GM23338 (cell line): ENCODE measurements at regions not wholly inside any gene's neighbourhood (a gene's known extent, or its start where the extent isn't known, plus 50 kb on each side); places are given as distances from the start of the nearest gene placed in this dataset.

Experiments
- ATAC-seq: fragments of 200-7000 bp; cut with Tn5 transposase; 3 replicates; pipeline ENCODE4 v1.9.1; 2020
- DNase-seq: peaks from one replicate; pipeline ENCODE4 v3.0.0-alpha.2; 2015; ENCODE audit warnings: low spot score
- H2AFZ ChIP-seq: fragments of 200-600 bp; sonication (generic); 2 replicates; pipeline ENCODE4 v1.8.0; 2016; ENCODE audit warnings: antibody characterized with exemption, mild to moderate bottlenecking, moderate library complexity
- H3F3A ChIP-seq: fragments of 200-600 bp; sonication (generic); replicated peaks from 2 replicates; pipeline ENCODE4 v1.8.0; 2017; ENCODE audit warnings: antibody characterized with exemption, mixed run types, low read depth
- H3K27ac ChIP-seq: fragments of 200-600 bp; sonication (generic); 2 replicates; pipeline ENCODE4 v1.6.1; 2016; ENCODE audit warnings: low read depth
- H3K27me3 ChIP-seq: fragments of 200-600 bp; sonication (generic); 2 replicates; pipeline ENCODE4 v1.8.0; 2016; ENCODE audit warnings: mild to moderate bottlenecking, mixed run types, moderate library complexity; ENCODE audit not compliant: insufficient read depth
- H3K36me3 ChIP-seq: fragments of 200-600 bp; sonication (generic); 2 replicates; pipeline ENCODE4 v1.8.0; 2016; ENCODE audit warnings: mild to moderate bottlenecking; ENCODE audit not compliant: insufficient read depth
- H3K4me1 ChIP-seq: fragments of 200-600 bp; sonication (generic); 2 replicates; pipeline ENCODE4 v1.8.0; 2016; ENCODE audit warnings: mild to moderate bottlenecking, moderate library complexity; ENCODE audit not compliant: insufficient read depth
- H3K4me2 ChIP-seq: fragments of 200-600 bp; sonication (generic); 2 replicates; pipeline ENCODE4 v1.7.1; 2017; ENCODE audit warnings: mixed run types
- H3K4me3 ChIP-seq: fragments of 200-600 bp; sonication (generic); 2 replicates; pipeline ENCODE4 v1.6.1; 2016; ENCODE audit warnings: mixed run types
- H3K79me2 ChIP-seq: fragments of 200-600 bp; sonication (generic); replicated peaks from 2 replicates; pipeline ENCODE4 v1.8.0; 2017; ENCODE audit warnings: mild to moderate bottlenecking; ENCODE audit not compliant: insufficient read depth
- H3K9me2 ChIP-seq: fragments of 200-600 bp; sonication (generic); 2 replicates; pipeline ENCODE4 v1.8.0; 2017; ENCODE audit not compliant: insufficient read depth
- H4K20me1 ChIP-seq: fragments of 200-600 bp; sonication (generic); replicated peaks from 2 replicates; pipeline ENCODE4 v1.8.0; 2017; ENCODE audit warnings: mild to moderate bottlenecking; ENCODE audit not compliant: insufficient read depth
- H3K27ac Mint-ChIP-seq: 2 replicates; pipeline ENCODE4 v1.8.0; 2020; ENCODE audit warnings: inconsistent platforms, mild to moderate bottlenecking, moderate library complexity, mixed read lengths
- H3K27me3 Mint-ChIP-seq: 3 replicates; pipeline ENCODE4 v1.8.0; 2022; ENCODE audit warnings: low read depth, mild to moderate bottlenecking, moderate library complexity, mixed read lengths, inconsistent platforms; ENCODE audit not compliant: insufficient read depth, poor library complexity
- H3K36me3 Mint-ChIP-seq: 3 replicates; pipeline ENCODE4 v1.8.0; 2021; ENCODE audit warnings: low read depth, mild to moderate bottlenecking, inconsistent platforms, moderate library complexity, mixed read lengths
- H3K4me1 Mint-ChIP-seq: 3 replicates; pipeline ENCODE4 v1.8.0; 2020; ENCODE audit warnings: mild to moderate bottlenecking, inconsistent platforms, mixed read lengths
- H3K4me3 Mint-ChIP-seq: 3 replicates; pipeline ENCODE4 v1.8.0; 2021; ENCODE audit warnings: moderate library complexity, mild to moderate bottlenecking, inconsistent platforms, mixed read lengths
- H3K9me3 Mint-ChIP-seq: 3 replicates; pipeline ENCODE4 v1.8.0; 2020; ENCODE audit warnings: moderate library complexity, mild to moderate bottlenecking, inconsistent platforms, mixed read lengths
- EZH2 ChIP-seq: fragments of 200-600 bp; sonication (generic); IDR thresholded peaks from one replicate; pipeline ENCODE4 v1.8.0; 2017; ENCODE audit warnings: antibody characterized with exemption, mild to moderate bottlenecking, low read depth; ENCODE audit not compliant: unreplicated experiment
- EZH2phosphoT487 ChIP-seq: fragments of 200-600 bp; sonication (generic); IDR thresholded peaks from one replicate; pipeline ENCODE4 v1.8.1; 2018; ENCODE audit warnings: antibody characterized with exemption; ENCODE audit not compliant: unreplicated experiment
- POLR2AphosphoS5 ChIP-seq: IDR thresholded peaks from 2 replicates; pipeline ENCODE4 v1.6.1; 2016; ENCODE audit warnings: antibody characterized with exemption, low read depth
- STAT1 ChIP-seq: IDR thresholded peaks from one replicate; pipeline ENCODE4 v1.6.1; 2016; ENCODE audit warnings: antibody characterized with exemption; ENCODE audit not compliant: unreplicated experiment
- ZNF331 ChIP-seq: fragments of 250-450 bp; sonication (Bioruptor Pico); IDR thresholded peaks from 2 replicates; pipeline ENCODE4 v1.5.0; 2020; ENCODE audit warnings: low read depth, mild to moderate bottlenecking, moderate library complexity
- TF ChIP-seq, protein P1 (sequence below): IDR thresholded peaks from one replicate; pipeline ENCODE4 v1.6.1; 2018; ENCODE audit warnings: antibody characterized with exemption; ENCODE audit not compliant: unreplicated experiment
- TF ChIP-seq, protein P2 (sequence below): fragments of 250-450 bp; sonication (Bioruptor Pico); IDR thresholded peaks from 2 replicates; pipeline ENCODE4 v1.5.0; 2020; ENCODE audit warnings: mild to moderate bottlenecking, moderate library complexity
- TF ChIP-seq, protein P3 (sequence below): IDR thresholded peaks from 2 replicates; pipeline ENCODE4 v1.6.1; 2016; ENCODE audit warnings: antibody characterized with exemption
- TF ChIP-seq, protein P4 (sequence below), 2 experiments: fragments of 200-600 bp in 1 of 2; sonication (generic) in 1 of 2; conservative IDR thresholded peaks; 2 replicates each; pipeline versions ENCODE4 v1.5.1 to v1.6.1; 2016 to 2017; ENCODE audit warnings: antibody characterized with exemption in 2 of 2, low read depth in 2 of 2, mild to moderate bottlenecking in 2 of 2, moderate library complexity in 1 of 2

DNA sequence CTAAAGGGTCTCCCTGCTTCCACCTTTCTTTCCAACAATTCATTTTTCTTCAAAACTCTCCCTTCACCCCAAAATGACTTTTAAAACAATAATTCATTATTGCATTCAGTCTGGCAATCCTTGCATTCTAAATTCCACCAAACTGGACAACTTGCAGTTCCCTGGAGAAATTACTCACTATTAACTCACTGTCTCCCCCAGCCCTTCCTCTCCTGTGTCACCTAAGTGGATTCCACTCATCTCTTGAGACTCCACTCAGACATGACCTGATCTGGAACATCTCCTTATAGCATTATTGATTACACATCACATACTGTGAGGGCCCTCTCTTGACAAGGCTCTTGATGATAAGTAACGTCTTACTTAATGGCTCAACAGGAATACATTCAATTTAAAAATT is 257.1 kb downstream of the BRINP2 start:
- Histone ChIP-seq H3K79me2 (no peaks in the 10 kb centered on the region), H3K4me2 (no peak overlapping the region), H3F3A (no peaks in the 10 kb centered on the region), H2AFZ (no peak overlapping the region), H3K4me3 (no peak overlapping the region), H3K27ac (no peak overlapping the region), H4K20me1 (no peaks in the 10 kb centered on the region), H3K36me3 (no peaks in the 10 kb centered on the region), H3K27me3 (no peaks in the 10 kb centered on the region), H3K9me2 (no peaks in the 10 kb centered on the region), H3K4me1 (no peaks in the 10 kb centered on the region)
- no peaks in the 10 kb centered on the region; the same call in 2 of the 3 replicates for H3K4me1 Mint-ChIP-seq
- H3K36me3 Mint-ChIP-seq: no peaks in the 10 kb centered on the region
- H3K9me3 Mint-ChIP-seq: no peaks in the 10 kb centered on the region
- H3K27me3 Mint-ChIP-seq: no peaks in the 10 kb centered on the region
- DNase-seq: no peak
- ATAC-seq: no peak
- no peak overlapping the region for H3K4me3 Mint-ChIP-seq
- no peak overlapping the region for H3K27ac Mint-ChIP-seq
- TF ChIP-seq, protein P1, sequence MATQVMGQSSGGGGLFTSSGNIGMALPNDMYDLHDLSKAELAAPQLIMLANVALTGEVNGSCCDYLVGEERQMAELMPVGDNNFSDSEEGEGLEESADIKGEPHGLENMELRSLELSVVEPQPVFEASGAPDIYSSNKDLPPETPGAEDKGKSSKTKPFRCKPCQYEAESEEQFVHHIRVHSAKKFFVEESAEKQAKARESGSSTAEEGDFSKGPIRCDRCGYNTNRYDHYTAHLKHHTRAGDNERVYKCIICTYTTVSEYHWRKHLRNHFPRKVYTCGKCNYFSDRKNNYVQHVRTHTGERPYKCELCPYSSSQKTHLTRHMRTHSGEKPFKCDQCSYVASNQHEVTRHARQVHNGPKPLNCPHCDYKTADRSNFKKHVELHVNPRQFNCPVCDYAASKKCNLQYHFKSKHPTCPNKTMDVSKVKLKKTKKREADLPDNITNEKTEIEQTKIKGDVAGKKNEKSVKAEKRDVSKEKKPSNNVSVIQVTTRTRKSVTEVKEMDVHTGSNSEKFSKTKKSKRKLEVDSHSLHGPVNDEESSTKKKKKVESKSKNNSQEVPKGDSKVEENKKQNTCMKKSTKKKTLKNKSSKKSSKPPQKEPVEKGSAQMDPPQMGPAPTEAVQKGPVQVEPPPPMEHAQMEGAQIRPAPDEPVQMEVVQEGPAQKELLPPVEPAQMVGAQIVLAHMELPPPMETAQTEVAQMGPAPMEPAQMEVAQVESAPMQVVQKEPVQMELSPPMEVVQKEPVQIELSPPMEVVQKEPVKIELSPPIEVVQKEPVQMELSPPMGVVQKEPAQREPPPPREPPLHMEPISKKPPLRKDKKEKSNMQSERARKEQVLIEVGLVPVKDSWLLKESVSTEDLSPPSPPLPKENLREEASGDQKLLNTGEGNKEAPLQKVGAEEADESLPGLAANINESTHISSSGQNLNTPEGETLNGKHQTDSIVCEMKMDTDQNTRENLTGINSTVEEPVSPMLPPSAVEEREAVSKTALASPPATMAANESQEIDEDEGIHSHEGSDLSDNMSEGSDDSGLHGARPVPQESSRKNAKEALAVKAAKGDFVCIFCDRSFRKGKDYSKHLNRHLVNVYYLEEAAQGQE: no peak
- TF ChIP-seq POLR2AphosphoS5 (no peak), EZH2phosphoT487 (no peak), ZNF331 (CRISPR knock-in tag) (no peak), EZH2 (no peak), STAT1 (no peak)
- TF ChIP-seq, protein P2, sequence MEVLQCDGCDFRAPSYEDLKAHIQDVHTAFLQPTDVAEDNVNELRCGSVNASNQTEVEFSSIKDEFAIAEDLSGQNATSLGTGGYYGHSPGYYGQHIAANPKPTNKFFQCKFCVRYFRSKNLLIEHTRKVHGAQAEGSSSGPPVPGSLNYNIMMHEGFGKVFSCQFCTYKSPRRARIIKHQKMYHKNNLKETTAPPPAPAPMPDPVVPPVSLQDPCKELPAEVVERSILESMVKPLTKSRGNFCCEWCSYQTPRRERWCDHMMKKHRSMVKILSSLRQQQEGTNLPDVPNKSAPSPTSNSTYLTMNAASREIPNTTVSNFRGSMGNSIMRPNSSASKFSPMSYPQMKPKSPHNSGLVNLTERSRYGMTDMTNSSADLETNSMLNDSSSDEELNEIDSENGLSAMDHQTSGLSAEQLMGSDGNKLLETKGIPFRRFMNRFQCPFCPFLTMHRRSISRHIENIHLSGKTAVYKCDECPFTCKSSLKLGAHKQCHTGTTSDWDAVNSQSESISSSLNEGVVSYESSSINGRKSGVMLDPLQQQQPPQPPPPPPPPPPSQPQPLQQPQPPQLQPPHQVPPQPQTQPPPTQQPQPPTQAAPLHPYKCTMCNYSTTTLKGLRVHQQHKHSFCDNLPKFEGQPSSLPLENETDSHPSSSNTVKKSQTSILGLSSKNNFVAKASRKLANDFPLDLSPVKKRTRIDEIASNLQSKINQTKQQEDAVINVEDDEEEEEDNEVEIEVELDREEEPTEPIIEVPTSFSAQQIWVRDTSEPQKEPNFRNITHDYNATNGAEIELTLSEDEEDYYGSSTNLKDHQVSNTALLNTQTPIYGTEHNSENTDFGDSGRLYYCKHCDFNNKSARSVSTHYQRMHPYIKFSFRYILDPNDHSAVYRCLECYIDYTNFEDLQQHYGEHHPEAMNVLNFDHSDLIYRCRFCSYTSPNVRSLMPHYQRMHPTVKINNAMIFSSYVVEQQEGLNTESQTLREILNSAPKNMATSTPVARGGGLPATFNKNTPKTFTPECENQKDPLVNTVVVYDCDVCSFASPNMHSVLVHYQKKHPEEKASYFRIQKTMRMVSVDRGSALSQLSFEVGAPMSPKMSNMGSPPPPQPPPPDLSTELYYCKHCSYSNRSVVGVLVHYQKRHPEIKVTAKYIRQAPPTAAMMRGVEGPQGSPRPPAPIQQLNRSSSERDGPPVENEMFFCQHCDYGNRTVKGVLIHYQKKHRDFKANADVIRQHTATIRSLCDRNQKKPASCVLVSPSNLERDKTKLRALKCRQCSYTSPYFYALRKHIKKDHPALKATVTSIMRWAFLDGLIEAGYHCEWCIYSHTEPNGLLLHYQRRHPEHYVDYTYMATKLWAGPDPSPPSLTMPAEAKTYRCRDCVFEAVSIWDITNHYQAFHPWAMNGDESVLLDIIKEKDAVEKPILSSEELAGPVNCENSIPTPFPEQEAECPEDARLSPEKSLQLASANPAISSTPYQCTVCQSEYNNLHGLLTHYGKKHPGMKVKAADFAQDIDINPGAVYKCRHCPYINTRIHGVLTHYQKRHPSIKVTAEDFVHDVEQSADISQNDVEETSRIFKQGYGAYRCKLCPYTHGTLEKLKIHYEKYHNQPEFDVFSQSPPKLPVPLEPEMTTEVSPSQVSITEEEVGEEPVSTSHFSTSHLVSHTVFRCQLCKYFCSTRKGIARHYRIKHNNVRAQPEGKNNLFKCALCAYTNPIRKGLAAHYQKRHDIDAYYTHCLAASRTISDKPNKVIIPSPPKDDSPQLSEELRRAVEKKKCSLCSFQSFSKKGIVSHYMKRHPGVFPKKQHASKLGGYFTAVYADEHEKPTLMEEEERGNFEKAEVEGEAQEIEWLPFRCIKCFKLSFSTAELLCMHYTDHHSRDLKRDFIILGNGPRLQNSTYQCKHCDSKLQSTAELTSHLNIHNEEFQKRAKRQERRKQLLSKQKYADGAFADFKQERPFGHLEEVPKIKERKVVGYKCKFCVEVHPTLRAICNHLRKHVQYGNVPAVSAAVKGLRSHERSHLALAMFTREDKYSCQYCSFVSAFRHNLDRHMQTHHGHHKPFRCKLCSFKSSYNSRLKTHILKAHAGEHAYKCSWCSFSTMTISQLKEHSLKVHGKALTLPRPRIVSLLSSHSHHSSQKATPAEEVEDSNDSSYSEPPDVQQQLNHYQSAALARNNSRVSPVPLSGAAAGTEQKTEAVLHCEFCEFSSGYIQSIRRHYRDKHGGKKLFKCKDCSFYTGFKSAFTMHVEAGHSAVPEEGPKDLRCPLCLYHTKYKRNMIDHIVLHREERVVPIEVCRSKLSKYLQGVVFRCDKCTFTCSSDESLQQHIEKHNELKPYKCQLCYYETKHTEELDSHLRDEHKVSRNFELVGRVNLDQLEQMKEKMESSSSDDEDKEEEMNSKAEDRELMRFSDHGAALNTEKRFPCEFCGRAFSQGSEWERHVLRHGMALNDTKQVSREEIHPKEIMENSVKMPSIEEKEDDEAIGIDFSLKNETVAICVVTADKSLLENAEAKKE: no peak
- TF ChIP-seq, protein P3, sequence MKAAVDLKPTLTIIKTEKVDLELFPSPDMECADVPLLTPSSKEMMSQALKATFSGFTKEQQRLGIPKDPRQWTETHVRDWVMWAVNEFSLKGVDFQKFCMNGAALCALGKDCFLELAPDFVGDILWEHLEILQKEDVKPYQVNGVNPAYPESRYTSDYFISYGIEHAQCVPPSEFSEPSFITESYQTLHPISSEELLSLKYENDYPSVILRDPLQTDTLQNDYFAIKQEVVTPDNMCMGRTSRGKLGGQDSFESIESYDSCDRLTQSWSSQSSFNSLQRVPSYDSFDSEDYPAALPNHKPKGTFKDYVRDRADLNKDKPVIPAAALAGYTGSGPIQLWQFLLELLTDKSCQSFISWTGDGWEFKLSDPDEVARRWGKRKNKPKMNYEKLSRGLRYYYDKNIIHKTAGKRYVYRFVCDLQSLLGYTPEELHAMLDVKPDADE: no peak
- TF ChIP-seq, protein P4, sequence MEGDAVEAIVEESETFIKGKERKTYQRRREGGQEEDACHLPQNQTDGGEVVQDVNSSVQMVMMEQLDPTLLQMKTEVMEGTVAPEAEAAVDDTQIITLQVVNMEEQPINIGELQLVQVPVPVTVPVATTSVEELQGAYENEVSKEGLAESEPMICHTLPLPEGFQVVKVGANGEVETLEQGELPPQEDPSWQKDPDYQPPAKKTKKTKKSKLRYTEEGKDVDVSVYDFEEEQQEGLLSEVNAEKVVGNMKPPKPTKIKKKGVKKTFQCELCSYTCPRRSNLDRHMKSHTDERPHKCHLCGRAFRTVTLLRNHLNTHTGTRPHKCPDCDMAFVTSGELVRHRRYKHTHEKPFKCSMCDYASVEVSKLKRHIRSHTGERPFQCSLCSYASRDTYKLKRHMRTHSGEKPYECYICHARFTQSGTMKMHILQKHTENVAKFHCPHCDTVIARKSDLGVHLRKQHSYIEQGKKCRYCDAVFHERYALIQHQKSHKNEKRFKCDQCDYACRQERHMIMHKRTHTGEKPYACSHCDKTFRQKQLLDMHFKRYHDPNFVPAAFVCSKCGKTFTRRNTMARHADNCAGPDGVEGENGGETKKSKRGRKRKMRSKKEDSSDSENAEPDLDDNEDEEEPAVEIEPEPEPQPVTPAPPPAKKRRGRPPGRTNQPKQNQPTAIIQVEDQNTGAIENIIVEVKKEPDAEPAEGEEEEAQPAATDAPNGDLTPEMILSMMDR (conservative IDR thresholded peaks at IDR 0.05; ENCODE audit: low read depth in 2 of 2): no peak
